ENCODE measurements at regions not wholly inside any gene's neighbourhood (a gene's known extent, or its start where the extent isn't known, plus 50 kb on each side); places are given as distances from the start of the nearest gene placed in this dataset.

GRCh38 chr9:73595036-73595545 lies 443.4 kb downstream of the ANXA1 start:
- H3K4me3 ChIP-seq, result no peak overlapping the region
- intact Hi-C loops (cut with DNase I; ENCODE audit: low total_unique reads), result no loop called here
- TF ChIP-seq POLR2A (IDR thresholded peaks at IDR 0.05) (no peak), CTCF (IDR thresholded peaks at IDR 0.05) (no peak)
- H3K27ac ChIP-seq, result no peak overlapping the region
- DNase-seq, result no peak
- H3K9me3 ChIP-seq, result no peaks in the 10 kb centered on the region
- no peaks in the 10 kb centered on the region for H3K4me1 ChIP-seq
- WGBS, 2 donors, result 88 to 93% methylated on average over 3 of the region's 3 CpGs
- H3K27me3 ChIP-seq, result no peaks in the 10 kb centered on the region
- no peaks in the 10 kb centered on the region for H3K36me3 ChIP-seq (ENCODE audit: low read depth, missing control alignments)

DNA sequence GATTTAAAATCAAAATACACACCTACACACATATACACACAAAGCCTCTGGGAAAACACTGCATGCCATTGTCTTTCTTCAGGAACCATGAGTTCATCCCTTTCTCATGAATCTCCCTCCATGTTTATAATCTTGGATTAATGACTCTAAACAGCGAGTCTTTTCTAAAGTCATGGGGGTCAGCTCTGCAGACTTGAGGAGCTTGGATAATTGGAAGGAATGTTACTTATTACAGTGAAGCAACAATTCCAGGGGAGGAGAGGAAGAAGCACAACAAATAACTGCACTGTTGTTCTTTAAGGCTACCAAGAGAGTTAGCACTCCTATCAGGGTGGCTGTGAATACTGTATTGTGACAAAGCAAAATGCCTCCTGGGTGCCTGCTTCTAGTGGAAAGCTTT lies 444.7 kb downstream of the ANXA1 start:
- no peak for DNase-seq
- no peak overlapping the region for H3K27ac ChIP-seq
- intact Hi-C loops (cut with DNase I; ENCODE audit: low total_unique reads), result no loop called here
- WGBS, 2 donors, result 43 to 54% methylated on average over 1 of the region's 1 CpG
- H3K9me3 ChIP-seq, result no peaks in the 10 kb centered on the region
- no peaks in the 10 kb centered on the region for H3K4me1 ChIP-seq
- H3K36me3 ChIP-seq (ENCODE audit: low read depth, missing control alignments), result no peaks in the 10 kb centered on the region
- no peaks in the 10 kb centered on the region for H3K27me3 ChIP-seq
- TF ChIP-seq CTCF (IDR thresholded peaks at IDR 0.05) (no peak), POLR2A (IDR thresholded peaks at IDR 0.05) (no peak)
- no peak overlapping the region for H3K4me3 ChIP-seq

GRCh38 chr9:73597039-73597438 lies 445.4 kb downstream of the ANXA1 start:
- WGBS, 2 donors, result 88% methylated on average over 5 of the region's 5 CpGs
- intact Hi-C loops (cut with DNase I; ENCODE audit: low total_unique reads), result no loop called here

DNA sequence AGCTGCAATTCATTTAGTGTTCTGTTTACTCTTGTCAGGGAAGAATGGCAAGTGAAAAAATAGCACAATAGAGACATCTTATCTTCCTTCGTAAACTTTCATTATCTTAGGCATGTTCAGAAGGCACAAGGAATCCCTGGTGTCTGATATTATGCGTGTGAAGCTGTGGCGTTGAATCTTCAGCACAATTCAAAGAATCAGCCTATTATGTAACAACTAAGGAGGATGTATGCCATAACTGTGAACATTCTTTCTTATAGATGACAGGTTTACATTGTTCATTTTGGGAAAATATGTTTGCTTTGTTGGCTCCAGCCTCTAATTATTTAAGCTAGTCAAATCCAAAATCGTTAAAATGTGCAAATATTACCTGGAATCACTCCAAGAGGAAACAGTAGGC lies 446.1 kb downstream of the ANXA1 start:
- no peak overlapping the region for H3K27ac ChIP-seq
- no peak for DNase-seq
- H3K36me3 ChIP-seq (ENCODE audit: low read depth, missing control alignments), result no peaks in the 10 kb centered on the region
- 39 to 44% methylated on average over 4 of the region's 4 CpGs for WGBS, 2 donors
- intact Hi-C loops (cut with DNase I; ENCODE audit: low total_unique reads), result no loop called here
- H3K4me1 ChIP-seq, result no peaks in the 10 kb centered on the region
- no peaks in the 10 kb centered on the region for H3K9me3 ChIP-seq
- TF ChIP-seq POLR2A (IDR thresholded peaks at IDR 0.05), result no peak
- no peak for TF ChIP-seq CTCF (IDR thresholded peaks at IDR 0.05)
- no peaks in the 10 kb centered on the region for H3K27me3 ChIP-seq
- no peak overlapping the region for H3K4me3 ChIP-seq

More at GRCh38 chr9:73597039-73597438, 445.4 kb downstream of the ANXA1 start:
- H3K4me1 ChIP-seq, result no peaks in the 10 kb centered on the region
- H3K36me3 ChIP-seq (ENCODE audit: low read depth, missing control alignments), result no peaks in the 10 kb centered on the region
- TF ChIP-seq POLR2A (IDR thresholded peaks at IDR 0.05) (no peak), CTCF (IDR thresholded peaks at IDR 0.05) (no peak)
- no peak overlapping the region for H3K4me3 ChIP-seq
- H3K27ac ChIP-seq, result no peak overlapping the region
- no peaks in the 10 kb centered on the region for H3K27me3 ChIP-seq
- H3K9me3 ChIP-seq, result no peaks in the 10 kb centered on the region
- DNase-seq, result no peak

DNA sequence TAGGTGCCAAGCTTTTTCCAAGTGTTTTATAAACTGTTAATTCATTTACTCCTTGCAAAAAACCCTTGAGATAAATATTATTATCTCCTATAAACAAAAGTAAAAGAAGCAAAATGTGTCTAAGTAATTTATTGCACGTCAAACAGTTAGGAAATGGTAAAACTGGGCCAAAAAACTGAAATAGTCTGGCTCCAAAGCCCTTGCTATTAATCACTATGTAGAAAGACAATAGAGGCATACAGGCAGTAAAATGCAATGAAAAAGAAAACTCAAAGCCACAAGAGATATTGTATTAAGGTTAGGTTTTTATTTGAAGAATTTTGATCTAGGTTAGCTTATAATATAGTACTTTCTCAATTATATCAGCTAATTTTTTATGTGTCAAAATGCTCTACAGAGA lies 457.7 kb downstream of the ANXA1 start:
- H3K27me3 ChIP-seq, result no peaks in the 10 kb centered on the region
- no peak for DNase-seq
- no peaks in the 10 kb centered on the region for H3K9me3 ChIP-seq
- H3K4me1 ChIP-seq, result no peaks in the 10 kb centered on the region
- H3K27ac ChIP-seq, result no peak overlapping the region
- 63% methylated on average over 1 of the region's 1 CpG for WGBS, 2 donors
- H3K36me3 ChIP-seq (ENCODE audit: low read depth, missing control alignments), result no peaks in the 10 kb centered on the region
- intact Hi-C loops (cut with DNase I; ENCODE audit: low total_unique reads), result no loop called here
- no peak overlapping the region for H3K4me3 ChIP-seq
- no peak for TF ChIP-seq POLR2A (IDR thresholded peaks at IDR 0.05)
- TF ChIP-seq CTCF (IDR thresholded peaks at IDR 0.05), result no peak

Data from testis (tissue), 2 donors.